ENCODE measurements at regions not wholly inside any gene's neighbourhood (a gene's known extent, or its start where the extent isn't known, plus 50 kb on each side); places are given as distances from the start of the nearest gene placed in this dataset.

GRCh38 chr21:22444990-22445389 is 1446.8 kb downstream of the NCAM2 start:
- DNase-seq, result no peak

- no peak for DNase-seq
These were observed 1452.3 kb downstream of the NCAM2 start for GRCh38 chr21:22450507-22450906.

DNA sequence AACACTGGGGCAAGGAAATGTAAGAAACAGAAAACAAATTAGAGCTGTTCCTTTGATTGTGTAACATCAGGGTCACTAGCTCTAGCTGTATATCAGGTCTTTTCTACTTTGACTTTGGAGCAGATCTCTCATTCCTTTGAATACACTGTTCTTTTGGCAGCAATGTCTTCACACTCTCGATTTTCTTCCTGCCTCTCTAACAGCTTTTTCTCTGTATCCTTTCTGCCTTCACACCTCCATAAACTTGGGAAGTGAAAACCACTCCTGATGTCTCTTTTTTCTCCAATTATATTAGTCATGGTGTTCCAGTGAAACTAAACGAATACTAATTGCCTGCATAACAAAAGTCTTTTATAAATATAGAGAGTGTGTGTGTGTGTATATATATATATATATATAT is 1458.0 kb downstream of the NCAM2 start:
- no peak for DNase-seq

DNA sequence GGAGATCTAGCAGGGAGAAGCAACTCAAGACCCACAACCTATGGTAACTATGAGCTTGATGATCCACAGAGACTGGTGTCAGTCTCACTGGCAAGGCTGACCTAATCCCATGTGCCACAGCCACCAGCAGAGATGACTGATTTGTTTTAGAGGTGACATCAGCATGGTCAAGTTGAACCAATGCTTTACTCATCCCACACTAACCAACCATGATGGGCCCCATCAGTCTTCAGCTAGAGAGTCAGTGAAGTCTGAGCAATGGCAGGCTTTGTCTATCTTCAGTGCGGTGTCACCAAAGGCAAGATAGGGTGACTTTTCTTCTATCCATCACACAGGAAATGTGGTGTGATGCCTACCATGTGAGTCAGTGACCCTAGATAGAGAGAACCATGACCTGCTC is 1470.7 kb downstream of the NCAM2 start:
- no peak for DNase-seq

DNA sequence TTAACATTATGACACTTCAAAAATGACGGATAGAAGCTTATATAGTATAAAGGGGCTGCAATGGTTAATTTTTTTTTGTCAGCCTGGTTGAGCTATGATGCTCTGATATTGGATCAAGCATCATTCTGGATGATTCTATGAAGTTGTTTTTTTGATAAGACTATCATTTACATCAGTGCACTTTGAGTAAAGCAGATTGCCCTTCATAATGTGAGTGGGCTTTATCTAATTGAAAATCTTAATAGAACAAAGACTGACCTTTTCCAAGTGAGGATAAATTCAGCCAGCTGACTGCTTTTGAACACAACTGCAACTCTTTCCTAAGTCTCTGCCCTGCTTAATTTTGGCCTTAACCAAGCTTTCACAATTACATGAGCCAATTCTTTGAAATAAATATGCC is 1476.2 kb downstream of the NCAM2 start:
- no peak for DNase-seq

GRCh38 chr21:22476214-22476613 is 1478.0 kb downstream of the NCAM2 start:
- DNase-seq, result no peak

GRCh38 chr21:22476726-22477646 is 1478.8 kb downstream of the NCAM2 start:
- no peak for DNase-seq

DNA sequence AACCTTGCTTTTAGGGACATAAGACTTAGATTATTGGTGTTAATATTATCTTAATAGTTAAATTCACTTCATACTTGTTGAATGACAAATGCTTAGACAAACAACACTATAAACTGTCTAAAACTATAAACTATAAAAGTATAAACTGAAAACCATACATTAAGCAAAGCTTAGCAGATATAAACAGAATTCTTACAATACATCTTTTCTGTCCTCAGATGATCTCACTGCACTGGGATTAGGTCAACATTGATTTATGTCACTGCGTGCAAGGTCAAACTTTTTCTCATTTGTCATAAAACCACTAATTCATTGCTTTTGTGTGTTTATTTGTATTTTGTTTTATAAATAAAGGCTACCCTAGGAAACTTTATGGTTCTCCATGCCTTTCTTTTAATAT is 1491.8 kb downstream of the NCAM2 start:
- no peak for DNase-seq

DNA sequence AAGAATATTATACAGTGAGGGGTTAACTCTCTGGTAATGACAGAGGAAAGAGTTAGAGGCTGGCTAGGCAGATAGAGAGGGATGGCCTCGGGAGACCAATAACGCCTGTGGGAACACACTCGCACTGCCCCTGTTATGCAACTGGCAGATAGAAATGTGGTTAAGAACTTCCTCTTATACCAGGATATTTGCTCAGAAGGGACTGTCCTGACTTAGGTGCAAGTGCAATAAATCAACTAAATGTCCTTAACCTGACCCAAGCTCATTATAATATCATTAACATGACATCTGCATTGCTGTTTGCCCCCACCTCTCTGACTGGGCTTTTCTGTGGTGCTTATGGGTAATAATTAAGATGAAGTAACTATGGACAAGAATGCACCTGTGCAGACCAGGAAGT is 1518.0 kb downstream of the NCAM2 start:
- DNase-seq, result no peak

GRCh38 chr21:22535630-22536029 is 1537.4 kb downstream of the NCAM2 start:
- DNase-seq, result no peak

DNA sequence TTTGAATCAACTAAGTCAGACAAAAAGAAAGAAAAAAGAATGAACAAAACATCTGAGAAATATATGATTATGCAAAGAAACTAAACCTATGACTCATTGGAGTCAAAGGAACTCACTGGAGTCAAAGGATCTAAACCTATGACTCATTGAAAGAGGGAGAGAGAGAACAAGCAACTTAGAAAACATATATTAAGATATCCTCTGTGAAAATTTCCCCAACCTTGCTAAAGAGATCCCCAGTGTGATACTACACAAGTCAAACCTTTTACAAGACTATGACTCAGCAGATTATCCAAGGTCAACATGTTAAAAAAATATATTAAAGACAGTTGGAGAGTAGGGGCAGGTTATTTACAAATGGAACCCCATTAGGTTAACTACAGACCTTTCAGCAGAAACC is 1538.3 kb downstream of the NCAM2 start:
- DNase-seq, result no peak

GRCh38 chr21:22544747-22545146 is 1546.5 kb downstream of the NCAM2 start:
- no peak for DNase-seq

DNA sequence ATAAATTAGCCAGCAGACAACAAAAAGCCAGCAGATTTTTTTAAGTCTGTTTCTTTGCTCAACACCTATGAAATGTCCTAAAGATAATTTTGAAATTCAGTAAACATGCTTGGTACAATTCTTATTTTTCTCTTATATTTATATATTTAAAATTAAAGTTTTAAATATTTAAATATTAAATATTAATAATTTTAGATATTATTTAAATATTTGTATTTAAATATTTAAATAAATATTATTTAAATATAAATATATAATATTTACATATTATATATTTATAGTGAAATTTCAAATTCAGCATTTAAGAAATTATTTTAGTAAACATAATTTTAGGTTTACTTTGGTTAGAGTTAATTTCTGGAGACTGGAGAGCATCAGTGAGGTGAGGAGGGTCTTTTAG is 1554.2 kb downstream of the NCAM2 start:
- no peak for DNase-seq

DNA sequence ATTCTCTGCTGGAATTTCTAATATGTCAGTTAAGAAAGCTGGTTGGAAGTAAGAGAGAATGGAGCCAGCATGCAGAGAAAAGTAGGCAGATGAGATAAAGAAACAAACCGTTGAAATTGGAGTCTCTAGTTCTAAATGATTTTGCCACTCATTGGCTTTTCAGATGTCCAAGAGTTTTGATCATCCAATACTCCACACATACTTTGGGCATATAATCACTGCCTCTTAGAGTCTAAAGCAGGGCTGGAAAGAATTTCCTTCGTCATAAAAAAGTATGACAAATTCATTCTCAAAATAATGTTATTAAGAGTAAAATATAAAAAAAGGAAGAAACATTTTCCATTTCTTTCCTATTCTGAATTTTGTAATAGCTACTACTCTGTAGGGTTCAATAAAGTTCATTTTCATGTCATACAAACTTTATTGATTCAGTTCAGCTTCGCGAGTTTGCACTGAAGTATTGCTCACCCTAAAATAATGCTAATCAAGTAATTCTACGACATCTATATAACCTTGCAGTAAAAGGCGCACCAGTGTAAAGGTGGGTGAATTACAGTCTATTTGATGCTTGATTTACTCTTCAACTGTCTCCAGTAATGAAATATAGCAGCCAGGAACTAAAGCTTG is 1556.6 kb downstream of the NCAM2 start:
- DNase-seq, result no peak

- DNase-seq, result no peak
These were observed 1558.6 kb downstream of the NCAM2 start for GRCh38 chr21:22556829-22557228.

- no peak for DNase-seq
These were observed 1563.7 kb downstream of the NCAM2 start for GRCh38 chr21:22561946-22562345.

GRCh38 chr21:22573834-22574233 is 1575.6 kb downstream of the NCAM2 start:
- no peak for DNase-seq

GRCh38 chr21:22575165-22575584 is 1577.0 kb downstream of the NCAM2 start:
- DNase-seq, result peak; percentile 83

DNA sequence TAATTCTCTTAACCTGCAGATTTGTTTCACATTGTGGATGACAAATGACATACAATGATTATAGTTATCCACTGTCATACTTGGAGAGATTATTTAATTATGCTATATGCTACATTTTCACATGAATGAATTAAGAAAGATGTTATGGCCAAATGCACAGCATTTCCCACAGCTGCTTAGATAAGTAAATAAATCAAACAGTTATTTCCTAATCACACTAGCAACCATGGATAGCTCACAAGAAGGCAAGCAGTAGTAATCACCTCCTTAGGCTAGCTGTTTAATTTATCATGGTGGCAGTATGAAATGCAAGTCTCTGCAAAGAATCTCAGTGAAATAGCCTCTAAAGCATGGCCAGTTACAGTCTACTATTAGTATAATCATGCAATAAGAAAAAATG is 1581.5 kb downstream of the NCAM2 start:
- no peak for DNase-seq

- no peak for DNase-seq
These were observed 1583.8 kb downstream of the NCAM2 start for GRCh38 chr21:22582026-22582425.

DNA sequence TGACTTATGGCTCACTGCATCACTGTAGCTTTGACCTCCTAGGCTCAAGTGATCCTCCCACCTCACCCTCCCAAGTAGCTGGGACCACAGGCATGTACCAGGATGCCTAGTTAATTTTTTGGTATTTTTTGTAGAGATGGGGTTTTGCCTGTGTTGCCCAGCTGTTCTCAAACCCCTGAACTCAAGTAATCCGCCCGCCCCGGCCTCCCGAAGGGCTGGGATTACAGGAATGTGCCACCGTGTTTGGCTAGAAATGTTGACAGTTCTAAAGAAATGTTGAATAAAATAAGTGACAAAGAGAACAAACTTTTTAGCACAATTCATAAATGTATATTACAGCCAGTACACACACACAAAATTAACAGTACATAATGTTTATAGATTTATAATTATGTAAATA is 1586.1 kb downstream of the NCAM2 start:
- DNase-seq, result no peak

DNA sequence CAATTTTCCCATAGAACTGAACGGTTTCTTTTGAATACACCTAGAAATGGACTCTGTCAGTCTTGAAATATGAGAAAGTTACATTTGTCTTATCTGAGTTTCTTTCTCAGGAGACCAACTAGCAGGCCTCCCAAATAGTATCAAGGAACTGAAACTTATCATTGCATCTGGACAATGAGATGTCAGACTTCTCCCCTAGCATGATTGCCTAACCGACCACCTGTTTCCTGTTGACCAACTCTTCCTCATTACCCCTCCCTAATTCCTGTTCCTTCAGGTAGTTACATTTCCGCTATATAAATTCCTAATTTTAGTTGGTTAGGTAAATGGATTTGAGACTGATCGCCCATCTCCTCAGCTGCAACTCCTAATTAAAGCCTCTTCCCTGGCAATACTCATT is 1587.3 kb downstream of the NCAM2 start:
- no peak for DNase-seq

- no peak for DNase-seq
These were observed 1599.5 kb downstream of the NCAM2 start for GRCh38 chr21:22597660-22598255.

DNA sequence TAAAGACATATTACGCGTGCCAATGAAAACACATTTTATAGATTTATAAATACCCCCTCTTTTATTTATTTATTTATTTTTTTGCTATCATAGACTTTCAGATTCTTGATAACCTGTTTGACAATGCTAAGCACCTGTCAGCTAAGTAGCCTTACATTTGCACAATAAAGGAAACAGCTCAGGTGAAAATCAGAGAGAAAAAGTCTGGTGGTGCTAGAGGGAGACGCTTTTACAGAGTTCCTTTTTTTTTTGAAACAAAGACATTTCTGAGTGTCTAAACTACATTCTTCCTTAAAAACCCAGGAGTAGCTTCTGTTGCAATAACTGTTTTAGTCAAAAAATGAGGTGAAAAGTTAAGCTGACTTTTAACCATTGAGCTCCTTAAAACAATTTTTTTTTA is 1611.6 kb downstream of the NCAM2 start:
- DNase-seq, result no peak

All from NCI-H1105 treated with DMSO at 0.1 percent for 48 hours (cell line).